ENCODE measurements at regions not wholly inside any gene's neighbourhood (a gene's known extent, or its start where the extent isn't known, plus 50 kb on each side); places are given as distances from the start of the nearest gene placed in this dataset.

DNA sequence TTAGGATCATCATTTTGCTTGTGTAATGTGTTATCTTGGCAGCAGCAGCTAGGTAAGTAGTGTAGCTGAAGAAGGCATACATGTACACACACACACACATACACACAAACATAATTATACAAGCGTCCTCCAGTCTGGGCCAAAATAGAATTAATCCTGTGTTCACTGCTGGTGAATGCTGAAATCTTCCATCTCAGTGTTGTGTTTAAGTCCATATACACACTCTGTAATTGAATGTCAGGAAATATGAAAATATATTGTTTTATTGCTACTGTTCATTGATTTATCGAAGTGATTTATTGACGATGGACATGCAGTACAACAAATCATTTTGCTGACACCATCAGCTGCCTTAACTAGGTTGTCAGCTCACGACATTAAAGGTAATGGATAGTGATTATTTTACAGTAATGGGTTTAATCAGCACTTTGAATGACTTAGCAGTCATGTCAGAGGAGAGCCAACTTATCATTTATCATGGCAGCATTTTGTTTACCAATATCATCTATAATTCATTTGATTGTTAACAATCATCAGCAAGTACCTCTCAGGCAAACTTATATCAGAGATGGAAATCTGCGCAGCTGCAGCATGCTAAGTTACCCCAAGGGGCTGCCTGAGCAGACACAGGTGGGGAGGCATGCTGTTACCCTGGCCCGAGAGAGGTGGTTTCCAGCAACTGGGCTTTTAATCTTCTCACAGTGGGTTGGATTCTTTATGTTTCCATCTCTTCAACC, 83.7 kb upstream of the FSHR start:
- TF ChIP-seq, protein P1, sequence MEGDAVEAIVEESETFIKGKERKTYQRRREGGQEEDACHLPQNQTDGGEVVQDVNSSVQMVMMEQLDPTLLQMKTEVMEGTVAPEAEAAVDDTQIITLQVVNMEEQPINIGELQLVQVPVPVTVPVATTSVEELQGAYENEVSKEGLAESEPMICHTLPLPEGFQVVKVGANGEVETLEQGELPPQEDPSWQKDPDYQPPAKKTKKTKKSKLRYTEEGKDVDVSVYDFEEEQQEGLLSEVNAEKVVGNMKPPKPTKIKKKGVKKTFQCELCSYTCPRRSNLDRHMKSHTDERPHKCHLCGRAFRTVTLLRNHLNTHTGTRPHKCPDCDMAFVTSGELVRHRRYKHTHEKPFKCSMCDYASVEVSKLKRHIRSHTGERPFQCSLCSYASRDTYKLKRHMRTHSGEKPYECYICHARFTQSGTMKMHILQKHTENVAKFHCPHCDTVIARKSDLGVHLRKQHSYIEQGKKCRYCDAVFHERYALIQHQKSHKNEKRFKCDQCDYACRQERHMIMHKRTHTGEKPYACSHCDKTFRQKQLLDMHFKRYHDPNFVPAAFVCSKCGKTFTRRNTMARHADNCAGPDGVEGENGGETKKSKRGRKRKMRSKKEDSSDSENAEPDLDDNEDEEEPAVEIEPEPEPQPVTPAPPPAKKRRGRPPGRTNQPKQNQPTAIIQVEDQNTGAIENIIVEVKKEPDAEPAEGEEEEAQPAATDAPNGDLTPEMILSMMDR (IDR thresholded peaks at IDR 0.05; ENCODE audit: insufficient read depth, low read depth, low read length, missing control alignments): no peak
- H3K4me3 ChIP-seq (ENCODE audit: low read length): no peak overlapping the region
- no peak for DNase-seq (ENCODE audit: low read depth)

GRCh38 chr2:49236316-49236715, 82.0 kb upstream of the FSHR start:
- TF ChIP-seq, protein P1 (IDR thresholded peaks at IDR 0.05; ENCODE audit: insufficient read depth, low read depth, low read length, missing control alignments): no peak
- no peak for DNase-seq (ENCODE audit: low read depth)
- H3K4me3 ChIP-seq (ENCODE audit: low read length): no peak overlapping the region

- no peak overlapping the region for H3K4me3 ChIP-seq (ENCODE audit: low read length)
- no peak for DNase-seq (ENCODE audit: low read depth)
- TF ChIP-seq, protein P1 (IDR thresholded peaks at IDR 0.05; ENCODE audit: insufficient read depth, low read depth, low read length, missing control alignments): no peak
Observed at GRCh38 chr2:49226360-49226759, 72.0 kb upstream of the FSHR start.

GRCh38 chr2:49225126-49225525, 70.8 kb upstream of the FSHR start:
- no peak for DNase-seq (ENCODE audit: low read depth)
- TF ChIP-seq, protein P1 (IDR thresholded peaks at IDR 0.05; ENCODE audit: insufficient read depth, low read depth, low read length, missing control alignments): no peak
- no peak overlapping the region for H3K4me3 ChIP-seq (ENCODE audit: low read length)

- no peak overlapping the region for H3K4me3 ChIP-seq (ENCODE audit: low read length)
- DNase-seq (ENCODE audit: low read depth): no peak
- TF ChIP-seq, protein P1 (IDR thresholded peaks at IDR 0.05; ENCODE audit: insufficient read depth, low read depth, low read length, missing control alignments): no peak
Observed at GRCh38 chr2:49224426-49225010, 70.2 kb upstream of the FSHR start.

- H3K4me3 ChIP-seq (ENCODE audit: low read length): no peak overlapping the region
- TF ChIP-seq, protein P1 (IDR thresholded peaks at IDR 0.05; ENCODE audit: insufficient read depth, low read depth, low read length, missing control alignments): no peak
- no peak for DNase-seq (ENCODE audit: low read depth)
Observed at GRCh38 chr2:49222975-49223528, 68.7 kb upstream of the FSHR start.
